Stimulated activated CD8-positive, alpha-beta memory T cell treated with anti-CD3 and anti-CD28 coated beads, Interleukin-15, amount 100 ng/mL, for 1 hour (primary cell): ENCODE measurements at regions not wholly inside any gene's neighbourhood (a gene's known extent, or its start where the extent isn't known, plus 50 kb on each side); places are given as distances from the start of the nearest gene placed in this dataset.
"Not testable (repeated sequence)": the region's sequence is repeated elsewhere in the genome, so short reads cannot be mapped to it uniquely, and the experiment has no call there.

Experiments used
- DNase-seq: peaks from one replicate; pipeline ENCODE4 v3.0.0-alpha.2; 2020; ENCODE audit warnings: low read depth

GRCh38 chr2:217585362-217585761 is 417.4 kb downstream of the TNS1 start:
- DNase-seq, result no peak

GRCh38 chr2:217580407-217580806 is 422.4 kb downstream of the TNS1 start:
- not testable (repeated sequence) for DNase-seq

GRCh38 chr2:217573571-217573970 is 429.2 kb downstream of the TNS1 start:
- no peak for DNase-seq

GRCh38 chr2:217570394-217570793 is 432.4 kb downstream of the TNS1 start:
- DNase-seq, result no peak

GRCh38 chr2:217568289-217568971 is 434.4 kb downstream of the TNS1 start:
- DNase-seq, result no peak

GRCh38 chr2:217563565-217563964 is 439.2 kb downstream of the TNS1 start:
- DNase-seq, result no peak

GRCh38 chr2:217562871-217563480 is 439.8 kb downstream of the TNS1 start:
- DNase-seq, result no peak

GRCh38 chr2:217559084-217559483 is 443.7 kb downstream of the TNS1 start:
- DNase-seq, result no peak

GRCh38 chr2:217555081-217555876 is 447.5 kb downstream of the TNS1 start:
- no peak for DNase-seq

GRCh38 chr2:217553679-217554078 is 449.1 kb downstream of the TNS1 start:
- no peak for DNase-seq

GRCh38 chr2:217553202-217553601 is 449.6 kb downstream of the TNS1 start:
- no peak for DNase-seq

- no peak for DNase-seq
Observed at GRCh38 chr2:217552081-217552480, 450.7 kb downstream of the TNS1 start.

GRCh38 chr2:217551252-217551899 is 451.4 kb downstream of the TNS1 start:
- DNase-seq, result no peak

- DNase-seq, result no peak
Observed at GRCh38 chr2:217539126-217539525, 463.7 kb downstream of the TNS1 start.

GRCh38 chr2:217538719-217539118 is 464.1 kb downstream of the TNS1 start:
- no peak for DNase-seq

- DNase-seq, result no peak
Observed at GRCh38 chr2:217535957-217536708, 466.7 kb downstream of the TNS1 start.

- no peak for DNase-seq
Observed at GRCh38 chr2:217530392-217531090, 472.3 kb downstream of the TNS1 start.

- no peak for DNase-seq
Observed at GRCh38 chr2:217529271-217529670, 473.5 kb downstream of the TNS1 start.

GRCh38 chr2:217527590-217528202 is 475.1 kb downstream of the TNS1 start:
- no peak for DNase-seq

GRCh38 chr2:217525076-217525475 is 477.7 kb downstream of the TNS1 start:
- DNase-seq, result no peak

- DNase-seq, result no peak
Observed at GRCh38 chr2:217523286-217523685, 479.5 kb downstream of the TNS1 start.
